ENCODE measurements at regions not wholly inside any gene's neighbourhood (a gene's known extent, or its start where the extent isn't known, plus 50 kb on each side); places are given as distances from the start of the nearest gene placed in this dataset.
A peak's percentile ranks its signal among the peaks of the same experiment; 100 is the strongest.

GRCh38 chr13:106275446-106276032 is 259.9 kb downstream of the EFNB2 start:
- intact Hi-C loops (cut with micrococcal nuclease) = no loop called here

More at GRCh38 chr13:106275446-106276032, 259.9 kb downstream of the EFNB2 start:
- BruUV-seq (replicated peaks) = no TSS peak
- Histone ChIP-seq H4K20me1 (ENCODE audit: insufficient read depth, low read length) (no peaks in the 10 kb centered on the region), H3K9me1 (ENCODE audit: insufficient read depth, low read length) (no peaks in the 10 kb centered on the region), H3K9ac (ENCODE audit: low read depth, low read length) (no peak overlapping the region), H3K36me3 (ENCODE audit: control insufficient read depth, insufficient read depth, low read length) (no peaks in the 10 kb centered on the region), H3K4me3 (ENCODE audit: insufficient read depth, low read depth, low read length) (no peak overlapping the region), H4K8ac (ENCODE audit: low read depth in 2 of 2, low read length in 2 of 2) (no peak overlapping the region), H3K9me3 (ENCODE audit: control insufficient read depth, insufficient read depth, low read length) (no peaks in the 10 kb centered on the region), H2AFZ (replicated peaks; ENCODE audit: low read length, poor library complexity) (no peak overlapping the region), H3K56ac (ENCODE audit: extremely low read depth, insufficient read depth, low read length) (no peak overlapping the region), H2BK15ac (ENCODE audit: low read depth, low read length) (no peak overlapping the region), H3K23ac (ENCODE audit: low read depth, low read length) (no peak overlapping the region), H4K5ac (ENCODE audit: low read depth, low read length) (no peak overlapping the region), H3K14ac (replicated peaks; ENCODE audit: low read depth, low read length) (no peak overlapping the region), H3K4me1 (ENCODE audit: control insufficient read depth, insufficient read depth, low read length) (no peaks in the 10 kb centered on the region), H2BK120ac (ENCODE audit: low read depth, low read length) (no peak overlapping the region), H3K27me3 (ENCODE audit: control insufficient read depth, insufficient read depth, low read length) (no peaks in the 10 kb centered on the region), H2BK20ac (ENCODE audit: low read depth, low read length) (no peak overlapping the region), H3K4ac (ENCODE audit: low read depth, low read length) (no peak overlapping the region), H3K4me2 (ENCODE audit: low read depth, low read length) (no peak overlapping the region), H2AK5ac (ENCODE audit: low read depth, low read length) (no peak overlapping the region), H3K18ac (ENCODE audit: low read depth, low read length) (no peak overlapping the region), H3K79me1 (ENCODE audit: low read depth in 1 of 2, low read length in 2 of 2) (no peaks in the 10 kb centered on the region), H3K27ac (ENCODE audit: insufficient read depth, low read length) (no peak overlapping the region), H4K91ac (ENCODE audit: insufficient read depth, low read depth, low read length) (no peak overlapping the region), H2BK5ac (ENCODE audit: low read depth, low read length, poor library complexity, severe bottlenecking) (no peak overlapping the region), H2AK9ac (replicated peaks; ENCODE audit: low read depth, low read length, poor library complexity) (no peak overlapping the region)
- no peak for DNase-seq
- ATAC-seq (ENCODE audit: low read depth) = 0 out of 2 replicates have a peak, but pooled peaks have one; percentile 21
- dilution Hi-C loops (cut with HindIII; ENCODE audit: low sequenced_read_pairs, unreplicated experiment) = no loop called here
- CTCF ChIA-PET = interaction anchor here (0.8 kb wide), 1 partner anchor 19 kb away, joined by 4 read pairs; no protein-coding TSS in a partner anchor
- POLR2A ChIA-PET (ENCODE audit: unreplicated experiment) = no interaction called here
- TF ChIP-seq SMC3 (IDR thresholded peaks at IDR 0.05; ENCODE audit: low read depth, low read length) (no peak), MXI1 (IDR thresholded peaks at IDR 0.05; ENCODE audit: borderline replicate concordance, low read depth, low read length) (no peak), ELK1 (IDR thresholded peaks at IDR 0.05; ENCODE audit: borderline replicate concordance, low read depth, low read length) (no peak), BHLHE40 (IDR thresholded peaks at IDR 0.05; ENCODE audit: low read depth, low read length) (no peak)
- in situ Hi-C loops (cut with MboI; ENCODE audit: low sequenced_read_pairs) = no loop called here
- no CpG with 5 or more reads among the region's 4 CpGs for WGBS, 2 experiments (ENCODE audit: extremely low coverage in 2 of 2, insufficient read length in 1 of 2)

Measured in IMR-90 (cell line).